Mesothelial cell of epicardium (in vitro differentiated cells): ENCODE measurements at regions not wholly inside any gene's neighbourhood (a gene's known extent, or its start where the extent isn't known, plus 50 kb on each side); places are given as distances from the start of the nearest gene placed in this dataset.

Experiments
- DNase-seq, 2 experiments: peaks; one replicate each; pipeline ENCODE4 v3.0.0; 2021; ENCODE audit warnings: low spot score in 2 of 2; ENCODE audit not compliant: unreplicated experiment in 2 of 2
- H3K27ac Mint-ChIP-seq: 2 replicates; pipeline ENCODE4 v1.8.0; 2021; ENCODE audit warnings: mixed read lengths
- H3K27me3 Mint-ChIP-seq: 2 replicates; pipeline ENCODE4 v1.8.0; 2021; ENCODE audit warnings: low read depth, mixed read lengths
- H3K36me3 Mint-ChIP-seq: 2 replicates; pipeline ENCODE4 v1.8.0; 2021; ENCODE audit warnings: mixed read lengths
- H3K4me1 Mint-ChIP-seq: 2 replicates; pipeline ENCODE4 v1.8.0; 2021; ENCODE audit warnings: mixed read lengths
- H3K4me3 Mint-ChIP-seq: 2 replicates; pipeline ENCODE4 v1.8.0; 2021; ENCODE audit warnings: mild to moderate bottlenecking, moderate library complexity, mixed read lengths
- H3K9me3 Mint-ChIP-seq: 2 replicates; pipeline ENCODE4 v1.8.0; 2021; ENCODE audit warnings: mixed read lengths
- TF ChIP-seq, protein P1 (sequence below): fragments of 200-600 bp; sonication (generic); IDR thresholded peaks from one replicate; pipeline ENCODE4 v1.5.0; 2021; ENCODE audit warnings: antibody characterized with exemption; ENCODE audit not compliant: unreplicated experiment

DNA sequence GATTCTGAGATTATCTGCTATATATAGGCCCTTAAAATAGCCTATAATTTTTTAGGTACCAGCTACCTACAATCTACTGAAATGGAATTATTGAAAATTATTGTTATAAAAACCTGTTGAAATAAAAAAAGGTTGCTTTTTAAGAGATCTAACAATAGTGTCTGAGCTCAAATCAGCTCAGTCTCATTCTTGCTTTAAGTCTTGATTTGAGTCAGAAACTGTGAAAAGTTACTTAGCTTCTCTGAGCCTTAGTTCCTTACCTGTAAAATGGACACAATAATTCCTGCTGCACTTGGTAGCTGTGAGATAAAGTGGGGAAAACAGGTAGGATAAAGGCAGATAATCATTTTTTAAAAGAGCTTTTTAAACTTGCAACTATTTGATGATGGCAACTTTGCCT is 118.8 kb upstream of the UBE2E2 start:
- no peak overlapping the region for H3K27ac Mint-ChIP-seq
- DNase-seq: no peak
- H3K4me3 Mint-ChIP-seq: no peak overlapping the region
- no peaks in the 10 kb centered on the region for H3K9me3 Mint-ChIP-seq
- peaks cover 2% of the 10 kb centered on the region for H3K36me3 Mint-ChIP-seq
- peaks cover 16% of the 10 kb centered on the region for H3K4me1 Mint-ChIP-seq
- TF ChIP-seq, protein P1, sequence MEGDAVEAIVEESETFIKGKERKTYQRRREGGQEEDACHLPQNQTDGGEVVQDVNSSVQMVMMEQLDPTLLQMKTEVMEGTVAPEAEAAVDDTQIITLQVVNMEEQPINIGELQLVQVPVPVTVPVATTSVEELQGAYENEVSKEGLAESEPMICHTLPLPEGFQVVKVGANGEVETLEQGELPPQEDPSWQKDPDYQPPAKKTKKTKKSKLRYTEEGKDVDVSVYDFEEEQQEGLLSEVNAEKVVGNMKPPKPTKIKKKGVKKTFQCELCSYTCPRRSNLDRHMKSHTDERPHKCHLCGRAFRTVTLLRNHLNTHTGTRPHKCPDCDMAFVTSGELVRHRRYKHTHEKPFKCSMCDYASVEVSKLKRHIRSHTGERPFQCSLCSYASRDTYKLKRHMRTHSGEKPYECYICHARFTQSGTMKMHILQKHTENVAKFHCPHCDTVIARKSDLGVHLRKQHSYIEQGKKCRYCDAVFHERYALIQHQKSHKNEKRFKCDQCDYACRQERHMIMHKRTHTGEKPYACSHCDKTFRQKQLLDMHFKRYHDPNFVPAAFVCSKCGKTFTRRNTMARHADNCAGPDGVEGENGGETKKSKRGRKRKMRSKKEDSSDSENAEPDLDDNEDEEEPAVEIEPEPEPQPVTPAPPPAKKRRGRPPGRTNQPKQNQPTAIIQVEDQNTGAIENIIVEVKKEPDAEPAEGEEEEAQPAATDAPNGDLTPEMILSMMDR: no peak
- H3K27me3 Mint-ChIP-seq: no peaks in the 10 kb centered on the region

DNA sequence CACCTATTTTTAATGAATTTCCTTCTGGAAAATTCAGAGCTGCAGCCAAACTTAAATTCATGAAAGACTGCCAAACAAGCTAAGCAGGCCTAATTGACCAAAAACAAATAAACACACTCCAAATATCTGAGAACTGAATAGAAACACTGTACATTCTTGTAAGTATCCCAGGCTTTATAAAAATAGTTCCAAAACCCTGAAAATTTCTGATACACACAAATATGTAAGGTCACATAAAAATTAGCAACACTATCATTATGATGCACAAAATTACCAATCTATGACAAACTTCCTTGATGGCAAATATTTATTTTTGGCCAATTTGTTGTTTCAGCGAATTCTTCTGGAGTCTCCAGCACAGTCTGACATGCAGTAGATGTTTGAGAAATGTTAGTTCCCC is 117.9 kb upstream of the UBE2E2 start:
- H3K4me1 Mint-ChIP-seq: peaks cover 9% of the 10 kb centered on the region
- no peak overlapping the region for H3K27ac Mint-ChIP-seq
- no peak overlapping the region for H3K4me3 Mint-ChIP-seq
- H3K9me3 Mint-ChIP-seq: no peaks in the 10 kb centered on the region
- no peak for DNase-seq
- H3K27me3 Mint-ChIP-seq: no peaks in the 10 kb centered on the region
- H3K36me3 Mint-ChIP-seq: peaks cover 2% of the 10 kb centered on the region
- TF ChIP-seq, protein P1: no peak

DNA sequence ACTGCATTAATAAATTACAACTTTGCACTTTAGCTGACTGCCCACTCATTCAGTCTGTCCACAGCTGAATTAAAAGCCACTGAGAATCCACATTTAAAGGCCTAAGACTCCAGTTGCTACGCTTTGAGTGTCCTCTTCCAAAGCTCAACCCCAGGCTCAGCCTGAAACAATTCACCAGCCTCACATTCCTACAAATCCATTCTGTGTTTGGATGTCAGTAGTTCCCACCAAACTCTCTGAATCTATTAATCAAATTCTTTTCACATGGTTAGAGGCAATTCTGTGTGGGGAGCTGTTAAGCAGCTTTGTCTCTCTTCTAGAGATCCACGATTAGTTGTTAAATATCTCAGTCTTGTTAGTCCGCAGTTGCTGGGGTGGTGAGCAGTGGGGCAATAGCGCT is 116.8 kb upstream of the UBE2E2 start:
- Mint-ChIP-seq H3K27ac (no peak overlapping the region), H3K4me1 (peaks cover 6% of the 10 kb centered on the region), H3K4me3 (no peak overlapping the region), H3K27me3 (no peaks in the 10 kb centered on the region), H3K9me3 (peaks cover 3% of the 10 kb centered on the region), H3K36me3 (peaks cover 2% of the 10 kb centered on the region)
- TF ChIP-seq, protein P1: no peak
- no peak for DNase-seq

DNA sequence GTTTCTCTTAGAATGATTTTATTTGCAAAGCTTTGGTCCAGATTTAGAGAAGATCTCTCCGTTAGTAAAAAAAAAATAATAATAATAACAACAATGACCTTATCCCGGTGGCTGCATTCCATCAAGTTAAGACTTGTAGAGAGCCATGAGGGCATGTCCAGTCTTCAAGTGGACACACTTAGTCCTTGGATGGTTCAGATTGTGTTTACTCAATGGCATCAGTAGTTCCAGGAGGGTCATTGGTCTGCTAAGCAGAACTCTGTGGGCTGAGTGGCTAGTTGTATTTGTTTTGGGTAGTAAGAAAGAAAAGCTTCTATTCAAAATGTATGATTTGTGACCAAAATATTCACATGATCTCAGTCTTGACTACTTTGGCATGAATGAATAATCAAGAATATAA is 116.3 kb upstream of the UBE2E2 start:
- H3K36me3 Mint-ChIP-seq: peaks cover 2% of the 10 kb centered on the region
- no peak overlapping the region for H3K27ac Mint-ChIP-seq
- H3K4me3 Mint-ChIP-seq: no peak overlapping the region
- no peak for DNase-seq
- TF ChIP-seq, protein P1: no peak
- H3K4me1 Mint-ChIP-seq: peaks cover 6% of the 10 kb centered on the region
- H3K27me3 Mint-ChIP-seq: no peaks in the 10 kb centered on the region
- peaks cover 8% of the 10 kb centered on the region for H3K9me3 Mint-ChIP-seq

DNA sequence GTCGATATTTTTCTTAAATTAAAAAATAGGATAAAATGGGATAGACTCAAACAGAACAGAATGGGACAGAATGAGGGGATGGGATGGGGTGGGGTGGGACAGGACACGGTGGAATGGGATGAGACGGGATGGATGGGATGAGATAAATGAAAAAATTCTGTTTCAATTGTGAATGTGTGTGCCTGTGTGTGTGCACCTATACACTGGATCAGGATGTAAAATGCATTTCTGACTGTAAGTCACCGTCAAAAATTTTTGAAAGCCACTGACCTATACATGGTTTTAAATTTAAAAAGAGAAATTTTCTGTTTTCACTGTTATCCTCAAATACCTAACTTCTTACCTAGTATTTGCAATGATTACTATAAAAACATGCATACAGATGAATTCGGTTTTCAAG is 108.7 kb upstream of the UBE2E2 start:
- Mint-ChIP-seq H3K36me3 (no peaks in the 10 kb centered on the region), H3K4me1 (peaks cover 6% of the 10 kb centered on the region), H3K27me3 (no peaks in the 10 kb centered on the region), H3K4me3 (no peak overlapping the region), H3K9me3 (peaks cover 21% of the 10 kb centered on the region), H3K27ac (no peak overlapping the region)
- TF ChIP-seq, protein P1: no peak
- DNase-seq: no peak

DNA sequence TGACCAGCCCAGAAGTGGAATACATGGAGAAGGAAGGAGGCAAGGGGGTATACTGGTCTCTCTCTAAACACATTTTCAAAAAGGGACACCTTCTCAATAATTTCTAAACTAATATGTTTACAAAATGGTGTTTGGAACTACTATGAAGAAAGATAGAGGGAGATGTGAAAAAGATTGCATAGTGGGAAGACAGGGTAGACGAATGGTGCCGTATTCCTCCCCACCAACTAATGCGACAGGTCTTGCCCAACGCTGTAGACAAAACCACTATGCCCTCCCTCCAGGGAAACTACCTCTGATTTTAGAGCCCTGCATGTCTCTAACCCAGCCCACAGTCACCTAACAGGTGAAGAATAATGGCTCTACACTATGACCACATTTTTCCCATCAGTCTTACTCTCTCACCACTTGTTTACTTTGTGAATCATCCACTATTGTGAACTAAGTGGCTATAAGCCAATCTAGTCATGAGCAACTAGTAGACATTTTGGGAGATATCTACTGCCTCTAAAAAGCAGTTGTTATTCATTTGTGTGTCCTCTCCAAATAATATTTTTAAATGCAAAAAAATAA is 108.2 kb upstream of the UBE2E2 start:
- no peak for DNase-seq
- TF ChIP-seq, protein P1: no peak
- Mint-ChIP-seq H3K4me3 (no peak overlapping the region), H3K36me3 (no peaks in the 10 kb centered on the region), H3K9me3 (peaks cover 21% of the 10 kb centered on the region), H3K4me1 (peaks cover 6% of the 10 kb centered on the region), H3K27me3 (no peaks in the 10 kb centered on the region), H3K27ac (no peak overlapping the region)
